RWPE2 (cell line): ENCODE measurements at regions not wholly inside any gene's neighbourhood (a gene's known extent, or its start where the extent isn't known, plus 50 kb on each side); places are given as distances from the start of the nearest gene placed in this dataset.

ENCODE experiments used
- ATAC-seq: fragments of 200-7000 bp; cut with Tn5 transposase; 3 replicates; pipeline ENCODE4 v1.9.1; 2021; ENCODE audit warnings: low read depth
- DNase-seq: peaks from one replicate; pipeline ENCODE4 v3.0.0-alpha.2; 2020; ENCODE audit warnings: low spot score
- H3K27ac ChIP-seq: fragments of 450-650 bp; 2 replicates; pipeline ENCODE4 v1.5.1; 2017; ENCODE audit warnings: mild to moderate bottlenecking; ENCODE audit not compliant: poor library complexity, severe bottlenecking
- H3K27me3 ChIP-seq: fragments of 250-450 bp; sonication (Bioruptor Pico); 2 replicates; pipeline ENCODE4 v1.5.1; 2021; ENCODE audit warnings: mild to moderate bottlenecking, moderate library complexity; ENCODE audit not compliant: insufficient read depth, poor library complexity, severe bottlenecking
- H3K36me3 ChIP-seq: fragments of 250-450 bp; sonication (Bioruptor Pico); 2 replicates; pipeline ENCODE4 v1.5.1; 2020; ENCODE audit warnings: low read depth, mild to moderate bottlenecking, moderate library complexity
- H3K4me1 ChIP-seq: fragments of 250-450 bp; sonication (Bioruptor Pico); 2 replicates; pipeline ENCODE4 v1.5.1; 2021; ENCODE audit warnings: mild to moderate bottlenecking, moderate library complexity; ENCODE audit not compliant: insufficient read depth, poor library complexity, severe bottlenecking
- H3K4me3 ChIP-seq: fragments of 250-450 bp; sonication (Bioruptor Pico); 2 replicates; pipeline ENCODE4 v1.5.1; 2021; ENCODE audit warnings: mild to moderate bottlenecking, moderate library complexity; ENCODE audit not compliant: severe bottlenecking
- H3K9me3 ChIP-seq: fragments of 250-450 bp; sonication (Bioruptor Pico); 2 replicates; pipeline ENCODE4 v1.5.1; 2021; ENCODE audit warnings: mild to moderate bottlenecking, moderate library complexity; ENCODE audit not compliant: severe bottlenecking
- CTCF ChIP-seq: fragments of 450-650 bp; IDR thresholded peaks from one replicate; pipeline ENCODE4 v1.5.1; 2017; ENCODE audit warnings: mild to moderate bottlenecking, moderate library complexity; ENCODE audit not compliant: poor library complexity, severe bottlenecking

GRCh38 chr10:18777258-18777657 lies 118.0 kb downstream of the ARL5B start:
- no peaks in the 10 kb centered on the region for H3K4me1 ChIP-seq
- no peak overlapping the region for H3K27ac ChIP-seq
- no peaks in the 10 kb centered on the region for H3K36me3 ChIP-seq
- no peaks in the 10 kb centered on the region for H3K9me3 ChIP-seq
- no peaks in the 10 kb centered on the region for H3K27me3 ChIP-seq
- TF ChIP-seq CTCF: no peak
- ATAC-seq: no peak
- no peak overlapping the region for H3K4me3 ChIP-seq
- DNase-seq: no peak

GRCh38 chr10:18786478-18786877 lies 127.2 kb downstream of the ARL5B start:
- no peak for TF ChIP-seq CTCF
- Histone ChIP-seq H3K27me3 (no peaks in the 10 kb centered on the region), H3K36me3 (no peaks in the 10 kb centered on the region), H3K9me3 (no peaks in the 10 kb centered on the region), H3K4me1 (no peaks in the 10 kb centered on the region), H3K27ac (no peak overlapping the region), H3K4me3 (no peak overlapping the region)
- ATAC-seq: no peak
- DNase-seq: no peak

GRCh38 chr10:18793951-18794350 lies 134.7 kb downstream of the ARL5B start:
- no peaks in the 10 kb centered on the region for H3K27me3 ChIP-seq
- H3K27ac ChIP-seq: no peak overlapping the region
- DNase-seq (no peak), ATAC-seq (0 out of 3 replicates have a peak, but pooled peaks have one; percentile 40)
- no peaks in the 10 kb centered on the region for H3K9me3 ChIP-seq
- peaks cover 8% of the 10 kb centered on the region for H3K4me1 ChIP-seq
- H3K4me3 ChIP-seq: no peak overlapping the region
- TF ChIP-seq CTCF: peak; percentile 60
- no peaks in the 10 kb centered on the region for H3K36me3 ChIP-seq

- TF ChIP-seq CTCF: no peak
- H3K4me3 ChIP-seq: no peak overlapping the region
- no peak for DNase-seq
- no peaks in the 10 kb centered on the region for H3K9me3 ChIP-seq
- peaks cover 8% of the 10 kb centered on the region for H3K4me1 ChIP-seq
- no peak overlapping the region for H3K27ac ChIP-seq
- H3K27me3 ChIP-seq: no peaks in the 10 kb centered on the region
- no peaks in the 10 kb centered on the region for H3K36me3 ChIP-seq
- ATAC-seq: no peak
Measured at GRCh38 chr10:18795549-18795948, 136.3 kb downstream of the ARL5B start.

GRCh38 chr10:18797286-18797685 lies 138.1 kb downstream of the ARL5B start:
- DNase-seq: no peak
- Histone ChIP-seq H3K27ac (no peak overlapping the region), H3K4me1 (peaks cover 8% of the 10 kb centered on the region), H3K9me3 (no peaks in the 10 kb centered on the region), H3K4me3 (no peak overlapping the region), H3K27me3 (no peaks in the 10 kb centered on the region), H3K36me3 (no peaks in the 10 kb centered on the region)
- ATAC-seq: peak; percentile 38; the same call in 2 of the 3 replicates
- no peak for TF ChIP-seq CTCF
